Bronchial epithelial cell (primary cell): ENCODE measurements at regions not wholly inside any gene's neighbourhood (a gene's known extent, or its start where the extent isn't known, plus 50 kb on each side); places are given as distances from the start of the nearest gene placed in this dataset.
A peak's percentile ranks its signal among the peaks of the same experiment; 100 is the strongest.

Experiments
- DNase-seq: peaks from one replicate; pipeline ENCODE4 v3.0.0-alpha.2; 2010; ENCODE audit warnings: low read depth
- FAIRE-seq: peaks from 2 replicates; lab custom pipeline; 2011; peaks lifted over from hg19 to GRCh38; lab: Jason Lieb, UNC
- H3K27me3 ChIP-seq: 2 replicates; pipeline ENCODE4 v1.5.1; 2011; ENCODE audit warnings: low read length; ENCODE audit not compliant: control insufficient read depth, insufficient read depth
- H3K36me3 ChIP-seq: 2 replicates; pipeline ENCODE4 v1.5.1; 2011; ENCODE audit warnings: low read length; ENCODE audit not compliant: control insufficient read depth, insufficient read depth
- H3K4me3 ChIP-seq: 2 replicates; pipeline ENCODE4 v1.5.1; 2011; ENCODE audit warnings: mild to moderate bottlenecking, low read depth, low read length, control low read depth
- CTCF ChIP-seq: IDR thresholded peaks from 2 replicates; pipeline ENCODE4 v1.5.1; 2011; ENCODE audit warnings: mild to moderate bottlenecking, moderate library complexity, low read length, control low read depth, inconsistent platforms; ENCODE audit not compliant: insufficient read depth, severe bottlenecking

- no peaks in the 10 kb centered on the region for H3K27me3 ChIP-seq
- no peak overlapping the region for H3K4me3 ChIP-seq
- H3K36me3 ChIP-seq, result no peaks in the 10 kb centered on the region
- FAIRE-seq (no peak), DNase-seq (no peak)
- TF ChIP-seq CTCF, result no peak
Observed at GRCh38 chr16:72261127-72261526, 89.2 kb upstream of the PMFBP1 start.

DNA sequence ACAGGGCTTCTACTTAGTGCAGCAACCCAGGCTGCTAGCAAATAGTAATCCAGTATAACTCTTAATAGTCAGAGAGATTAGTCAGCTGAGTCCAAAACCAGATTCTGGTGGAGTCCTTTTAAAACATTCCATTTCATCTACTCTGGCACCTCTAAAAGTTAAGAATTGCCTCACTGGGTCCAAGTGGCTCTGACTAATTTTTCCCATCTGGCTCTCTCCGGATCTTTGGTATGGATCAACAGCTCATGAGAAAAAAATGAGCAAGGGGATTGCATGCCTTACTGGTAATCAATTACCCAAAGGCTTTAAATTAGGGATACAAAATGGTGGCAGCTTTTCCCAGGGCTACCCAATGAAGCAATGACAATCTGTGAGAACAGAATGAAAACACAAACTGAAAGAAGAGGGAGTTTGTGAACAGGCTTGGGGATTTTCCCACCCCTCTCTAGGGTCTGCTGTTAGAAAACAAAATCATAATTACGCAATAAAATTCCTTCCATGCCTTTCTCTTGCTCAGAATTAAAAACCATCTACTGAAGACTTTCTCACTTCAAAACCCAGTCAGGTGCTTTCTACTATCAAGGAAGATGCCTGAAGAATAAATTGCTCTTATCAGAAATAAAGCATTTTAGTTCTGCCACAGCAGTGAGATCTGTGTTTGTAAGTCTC lies 84.6 kb upstream of the PMFBP1 start:
- FAIRE-seq, result no peak
- Histone ChIP-seq H3K4me3 (no peak overlapping the region), H3K36me3 (no peaks in the 10 kb centered on the region), H3K27me3 (no peaks in the 10 kb centered on the region)
- no peak for TF ChIP-seq CTCF
- peak; percentile 17 for DNase-seq

DNA sequence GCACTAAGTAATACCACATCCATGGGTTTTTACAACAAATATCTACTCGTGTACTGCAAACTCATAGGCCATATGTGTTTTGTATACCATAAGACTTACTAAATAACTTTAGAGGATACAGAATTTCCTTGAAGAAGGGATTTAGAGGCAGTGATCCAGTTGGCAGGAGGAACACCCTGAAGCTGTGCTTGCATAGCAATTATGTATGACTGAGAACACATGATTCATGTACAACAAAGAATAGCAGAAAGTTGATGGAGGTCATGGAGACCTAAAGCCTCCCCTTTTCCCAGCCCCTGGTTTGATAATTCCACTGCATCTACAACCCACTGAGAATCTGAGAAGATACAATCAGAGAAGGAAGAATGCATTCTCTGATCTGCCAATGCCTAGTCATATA lies 83.8 kb upstream of the PMFBP1 start:
- no peak for FAIRE-seq
- Histone ChIP-seq H3K36me3 (no peaks in the 10 kb centered on the region), H3K27me3 (no peaks in the 10 kb centered on the region), H3K4me3 (no peak overlapping the region)
- no peak for TF ChIP-seq CTCF
- DNase-seq, result no peak

GRCh38 chr16:72247821-72248253 lies 75.9 kb upstream of the PMFBP1 start:
- DNase-seq, result peak; percentile 26
- TF ChIP-seq CTCF, result no peak
- no peak for FAIRE-seq

DNA sequence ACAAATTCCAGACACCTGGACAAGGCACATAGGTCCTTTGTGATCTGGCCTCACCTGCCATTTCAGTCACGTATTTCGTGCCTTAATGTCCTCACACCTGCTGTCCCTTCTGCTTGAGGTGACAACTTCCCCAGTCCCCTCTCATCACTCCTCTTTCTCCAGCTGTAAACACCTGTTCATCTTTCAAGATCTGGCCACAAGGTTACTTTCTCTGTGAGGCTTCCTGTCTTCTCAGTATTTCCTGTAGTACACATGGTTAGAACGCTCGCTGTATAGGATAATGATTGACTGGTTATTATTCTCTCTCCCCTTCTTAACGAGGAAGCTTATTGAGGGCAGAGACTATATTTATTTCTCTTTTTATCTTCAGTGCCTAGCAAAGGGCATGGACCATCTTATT lies 74.5 kb upstream of the PMFBP1 start:
- H3K36me3 ChIP-seq, result no peaks in the 10 kb centered on the region
- no peak for DNase-seq
- FAIRE-seq, result no peak
- no peak for TF ChIP-seq CTCF
- no peaks in the 10 kb centered on the region for H3K27me3 ChIP-seq
- no peak overlapping the region for H3K4me3 ChIP-seq

More at GRCh38 chr16:72247821-72248253, 75.9 kb upstream of the PMFBP1 start:
- no peaks in the 10 kb centered on the region for H3K27me3 ChIP-seq
- no peaks in the 10 kb centered on the region for H3K36me3 ChIP-seq
- H3K4me3 ChIP-seq, result no peak overlapping the region

GRCh38 chr16:72244853-72245252 lies 72.9 kb upstream of the PMFBP1 start:
- no peaks in the 10 kb centered on the region for H3K27me3 ChIP-seq
- no peaks in the 10 kb centered on the region for H3K36me3 ChIP-seq
- TF ChIP-seq CTCF, result peak; percentile 5
- DNase-seq (no peak), FAIRE-seq (no peak)
- H3K4me3 ChIP-seq, result no peak overlapping the region
